Glomerular endothelial cell (primary cell): ENCODE measurements at regions not wholly inside any gene's neighbourhood (a gene's known extent, or its start where the extent isn't known, plus 50 kb on each side); places are given as distances from the start of the nearest gene placed in this dataset.

ENCODE experiments used
- DNase-seq: peaks from one replicate; pipeline ENCODE4 v3.0.0-alpha.2; 2011; ENCODE audit warnings: low read depth, low spot score; ENCODE audit errors: extremely low read depth

DNA sequence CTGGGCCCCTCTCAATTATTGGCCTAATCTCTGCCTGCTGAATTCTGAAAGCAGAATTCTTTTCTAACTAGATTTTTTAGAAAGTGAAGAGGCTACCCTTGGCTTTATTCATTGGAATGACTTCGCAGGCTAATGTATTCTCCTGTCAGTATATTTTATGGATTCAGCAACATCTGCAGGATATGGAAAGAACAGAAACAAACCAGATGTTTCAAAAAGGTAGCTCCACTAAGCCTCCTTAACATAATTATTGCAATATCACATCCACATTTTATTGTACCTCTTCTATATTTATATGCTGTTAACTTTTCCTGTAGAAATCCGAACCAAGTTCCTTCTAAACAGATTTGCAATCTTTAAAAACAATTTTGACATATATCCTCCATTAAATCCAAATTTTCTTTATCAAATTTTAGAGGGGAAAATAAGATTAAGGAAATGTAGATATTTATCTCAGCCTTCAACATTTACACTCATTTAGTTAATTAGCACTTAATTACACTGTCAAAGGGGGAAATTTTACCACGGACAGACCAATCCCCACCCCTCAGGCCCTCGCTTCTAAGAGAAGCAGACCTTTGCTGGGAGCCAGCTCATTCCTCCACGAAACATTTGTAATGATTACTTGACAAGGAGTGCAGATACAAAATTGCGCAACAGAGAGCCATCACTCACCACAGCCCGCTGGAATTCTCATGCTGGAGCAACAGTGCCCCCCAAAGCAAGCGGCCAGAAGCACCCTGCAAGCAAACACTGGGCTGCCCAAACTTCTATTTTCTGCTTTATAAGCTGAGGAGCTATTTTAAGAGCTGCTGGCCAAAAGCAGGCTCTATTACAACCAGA is 253.4 kb downstream of the ETAA1 start:
- no peak for DNase-seq

DNA sequence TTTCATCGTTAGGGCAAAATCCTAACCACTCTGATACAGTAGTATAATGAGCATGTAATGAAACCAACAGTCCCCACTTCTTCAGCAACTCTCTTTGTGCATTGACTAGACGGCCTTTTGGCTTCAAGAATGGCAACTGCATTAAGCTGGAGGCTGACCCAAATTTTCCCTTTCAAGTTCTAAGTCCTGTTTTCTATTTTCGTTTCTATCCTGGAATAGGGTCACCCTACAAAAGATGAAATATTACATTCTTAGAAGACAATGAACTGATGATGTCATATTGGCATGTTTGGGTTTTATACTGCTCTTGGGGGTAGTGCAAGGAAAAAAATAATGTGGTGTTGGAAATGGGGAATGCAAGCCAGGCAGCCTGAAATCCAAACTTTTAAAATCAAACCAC is 254.4 kb downstream of the ETAA1 start:
- DNase-seq: no peak

DNA sequence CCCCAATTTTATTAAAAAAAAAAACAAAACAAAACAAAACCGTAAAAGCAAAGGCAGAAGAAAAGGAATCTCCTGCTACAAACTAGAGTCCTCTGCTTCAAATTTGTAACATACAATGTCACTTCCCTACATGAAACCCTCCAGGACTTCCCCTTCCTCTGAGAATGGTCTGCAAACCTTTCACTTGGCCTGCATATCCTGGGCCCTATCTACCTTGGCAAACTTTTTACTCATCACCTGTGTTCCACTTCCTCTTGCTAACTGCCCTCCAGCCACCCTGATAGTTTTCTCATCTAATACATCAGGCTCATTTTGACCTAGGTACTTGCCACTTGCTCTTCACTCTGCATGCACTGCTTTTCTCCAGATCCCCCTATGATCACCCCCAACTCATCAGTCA is 255.5 kb downstream of the ETAA1 start:
- no peak for DNase-seq

DNA sequence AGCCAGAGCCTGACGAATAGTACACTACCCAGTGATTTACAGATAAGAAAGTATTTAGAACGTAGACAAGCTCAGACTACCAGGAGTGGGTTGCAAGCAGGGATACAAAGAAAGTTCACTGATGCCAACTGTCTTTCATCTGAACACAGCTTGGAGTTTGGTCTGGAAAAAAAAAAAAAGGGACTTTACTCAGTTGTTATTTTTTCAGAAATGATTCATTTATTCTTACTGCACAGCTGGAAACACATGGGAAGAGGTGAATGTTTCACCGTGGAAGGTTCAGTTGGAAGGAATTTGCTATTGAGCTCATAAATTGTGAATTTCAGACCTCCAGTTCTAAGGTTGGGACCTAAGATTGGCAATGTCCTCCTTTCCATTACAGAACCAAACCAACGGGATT is 259.7 kb downstream of the ETAA1 start:
- no peak for DNase-seq

DNA sequence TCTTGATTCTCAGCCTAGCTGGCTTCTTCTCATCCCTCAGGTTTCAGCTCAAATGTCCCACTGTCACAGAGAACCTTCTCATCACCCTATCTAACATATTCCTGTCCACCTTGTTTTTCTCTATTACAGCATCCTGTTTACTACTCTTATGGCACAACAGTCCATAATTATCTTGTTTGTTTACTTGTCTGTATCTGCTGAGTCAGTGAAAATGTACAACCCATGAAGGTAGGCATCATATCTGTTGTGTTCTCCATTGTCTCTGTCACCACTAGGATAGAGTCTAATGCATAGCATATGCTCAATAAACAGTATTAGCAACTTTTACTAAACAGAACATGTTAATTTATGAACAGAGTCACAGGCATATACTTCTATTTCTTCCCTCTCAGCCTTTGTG is 261.7 kb downstream of the ETAA1 start:
- DNase-seq: no peak

DNA sequence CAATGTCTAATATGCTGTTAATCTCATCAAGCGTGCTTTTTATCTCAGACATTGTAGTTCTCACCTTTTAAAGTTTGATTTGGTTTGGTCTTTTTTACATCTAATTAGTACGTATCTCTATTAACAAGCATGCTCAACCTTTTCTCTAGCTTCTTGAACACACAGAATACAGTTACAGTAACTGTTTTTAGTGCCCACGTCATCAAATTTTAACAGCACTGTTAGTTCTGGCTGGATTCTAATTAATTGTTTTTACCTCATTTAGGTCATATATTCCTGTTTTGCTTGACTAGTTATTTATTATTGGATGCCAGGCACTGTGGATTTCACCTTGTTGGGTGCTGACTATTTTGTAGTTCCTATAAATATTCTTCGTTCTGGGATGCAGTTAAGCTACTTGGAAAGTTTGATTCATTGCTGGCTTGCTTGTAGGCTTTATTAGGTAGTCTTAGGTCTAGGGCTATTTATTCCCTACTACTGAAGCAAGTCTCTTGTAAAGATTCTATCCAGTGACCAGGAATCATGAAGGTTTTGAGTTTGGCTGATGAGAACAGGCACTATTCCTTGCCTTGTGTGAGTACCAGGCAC is 263.0 kb downstream of the ETAA1 start:
- no peak for DNase-seq

DNA sequence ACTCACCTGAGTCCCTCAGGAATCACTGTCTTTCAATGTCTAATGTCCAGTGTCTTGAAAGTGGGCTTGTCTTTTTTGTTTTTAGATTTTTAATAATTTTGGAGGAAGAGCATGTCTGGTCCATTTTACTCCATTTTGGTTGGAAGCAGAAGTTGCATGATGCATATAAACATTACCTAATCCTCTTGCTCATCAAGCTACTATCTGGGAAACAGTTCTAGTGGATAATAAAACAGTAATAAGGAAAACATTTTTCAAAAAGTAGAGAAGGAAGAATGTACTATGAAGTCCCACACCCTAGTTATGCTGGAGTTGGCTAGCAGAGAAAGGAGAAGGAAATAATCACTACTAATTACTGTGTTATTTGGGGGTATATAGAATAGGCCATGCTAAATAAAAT is 263.7 kb downstream of the ETAA1 start:
- DNase-seq: no peak

DNA sequence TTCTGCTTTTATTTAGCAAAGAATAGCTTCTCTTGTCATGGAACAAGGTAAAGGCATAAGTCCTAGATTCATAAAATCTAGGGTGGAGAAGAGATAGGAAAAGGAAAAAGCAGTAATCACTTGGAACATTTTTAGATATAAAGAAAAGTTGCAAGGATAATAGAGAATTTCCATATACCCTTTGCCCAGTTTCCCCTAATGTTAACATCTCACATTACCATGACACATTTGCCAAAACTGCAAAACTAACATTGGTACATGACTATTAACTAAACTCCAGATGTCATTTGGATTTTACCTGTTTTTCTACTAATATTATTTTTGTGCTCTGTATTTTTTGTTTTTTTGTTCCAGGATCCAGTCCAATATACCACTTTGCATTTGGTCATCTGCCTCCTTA is 265.1 kb downstream of the ETAA1 start:
- DNase-seq: no peak

DNA sequence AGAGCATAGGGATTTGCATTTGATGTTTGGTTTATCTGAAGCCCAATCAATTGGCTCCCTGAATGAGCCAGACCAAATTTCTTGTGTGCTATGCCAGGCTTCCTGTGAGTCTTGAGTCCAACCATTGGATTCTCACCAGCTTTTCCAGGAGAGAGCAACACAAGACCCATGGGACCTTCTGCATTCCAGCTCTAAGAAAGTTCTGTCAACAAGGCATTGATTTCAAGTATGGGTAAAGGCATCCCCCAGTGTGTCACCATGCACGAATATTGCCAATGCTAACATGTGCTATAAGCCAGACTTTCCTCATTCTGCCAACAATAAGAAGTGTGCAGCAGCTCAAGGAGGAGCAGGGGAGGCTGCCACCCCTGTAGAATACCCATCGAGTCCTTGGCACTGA is 266.6 kb downstream of the ETAA1 start:
- DNase-seq: no peak

DNA sequence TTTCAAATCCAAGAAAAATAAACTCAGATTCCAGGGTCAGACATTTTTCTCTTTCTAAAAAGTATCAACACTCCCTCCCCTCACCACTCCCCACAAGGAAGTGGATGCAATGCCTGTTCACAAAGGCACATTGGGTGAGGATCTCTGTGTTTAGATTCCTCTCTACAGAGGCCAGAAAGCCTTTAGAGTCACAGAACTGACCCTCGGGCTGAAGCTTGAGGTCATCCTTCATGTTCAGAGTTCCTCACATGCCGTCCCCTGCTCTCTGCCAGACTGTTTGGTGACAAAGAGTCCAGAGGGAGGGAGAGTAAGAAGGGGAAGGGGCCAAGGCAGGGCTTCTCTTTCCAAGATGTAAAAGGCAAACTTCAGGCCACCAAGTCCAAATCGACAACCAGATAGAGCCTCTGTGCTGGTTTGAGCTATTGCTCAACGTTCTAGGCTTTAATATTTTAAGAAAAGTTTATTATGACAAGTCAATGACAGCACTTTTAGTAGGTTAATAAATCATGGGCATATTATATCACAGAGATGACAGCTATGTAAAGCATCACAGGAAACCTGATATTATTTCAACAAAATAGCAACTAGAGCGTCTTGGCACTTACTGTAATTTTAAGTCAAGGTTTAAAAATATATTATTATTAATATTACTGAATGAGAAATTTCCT is 269.4 kb downstream of the ETAA1 start:
- no peak for DNase-seq

DNA sequence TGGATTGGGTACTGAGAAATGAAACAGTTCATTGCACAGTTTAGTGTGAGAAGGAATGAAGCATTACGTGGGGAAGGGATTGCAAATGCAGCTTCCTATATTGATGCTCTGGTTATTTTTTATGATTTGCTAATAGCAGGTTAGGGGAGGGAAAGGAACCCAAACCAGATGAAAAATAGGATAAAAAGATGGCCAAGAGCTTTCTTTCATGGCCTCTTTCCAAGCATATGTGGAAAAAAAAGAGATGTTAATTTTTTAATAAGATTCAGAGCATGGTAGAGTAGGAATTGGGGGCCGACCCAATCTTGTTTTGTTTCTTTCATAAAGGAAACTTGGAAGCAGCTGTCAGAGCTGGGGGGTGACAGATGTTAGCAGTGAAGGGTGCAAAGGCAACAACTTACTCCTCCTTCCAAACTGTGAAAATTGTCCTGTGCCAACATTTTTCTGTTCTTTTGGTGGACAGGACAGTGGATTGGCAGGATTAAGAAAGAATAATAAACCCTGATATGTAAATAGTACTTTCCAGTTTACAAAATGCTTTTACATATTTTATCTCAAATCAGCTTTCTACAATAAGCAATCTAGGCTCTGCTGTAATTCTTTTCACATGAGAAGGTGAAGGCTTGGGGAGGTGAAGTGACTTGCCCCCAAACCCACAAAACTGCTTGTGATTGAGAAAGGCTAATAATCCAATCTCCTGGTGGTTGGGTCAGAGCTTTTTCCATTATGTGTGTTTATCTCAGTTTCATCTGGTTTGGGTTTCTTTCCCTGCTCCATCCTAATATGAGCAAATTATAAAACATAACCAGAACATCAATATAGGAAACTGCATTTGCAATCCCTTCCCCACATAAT is 270.1 kb downstream of the ETAA1 start:
- DNase-seq: no peak

DNA sequence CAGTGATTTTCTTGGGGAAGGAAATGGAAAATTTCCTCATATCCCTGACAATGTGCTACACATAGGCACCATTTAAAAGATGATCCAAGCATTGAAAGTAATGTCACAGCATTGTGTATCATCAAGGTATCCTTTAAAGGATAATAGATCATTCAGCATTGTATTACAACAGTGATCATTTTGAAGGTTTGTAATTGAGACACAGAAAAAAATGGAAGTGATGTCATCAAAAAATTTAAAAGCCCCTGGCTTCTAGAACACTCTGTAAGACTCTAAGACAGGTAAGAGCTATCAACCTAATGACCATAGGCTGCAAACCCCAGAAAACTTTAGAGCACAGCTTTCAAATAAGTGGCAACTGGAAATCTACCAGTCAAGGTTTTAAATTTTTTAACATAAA is 271.4 kb downstream of the ETAA1 start:
- DNase-seq: no peak

DNA sequence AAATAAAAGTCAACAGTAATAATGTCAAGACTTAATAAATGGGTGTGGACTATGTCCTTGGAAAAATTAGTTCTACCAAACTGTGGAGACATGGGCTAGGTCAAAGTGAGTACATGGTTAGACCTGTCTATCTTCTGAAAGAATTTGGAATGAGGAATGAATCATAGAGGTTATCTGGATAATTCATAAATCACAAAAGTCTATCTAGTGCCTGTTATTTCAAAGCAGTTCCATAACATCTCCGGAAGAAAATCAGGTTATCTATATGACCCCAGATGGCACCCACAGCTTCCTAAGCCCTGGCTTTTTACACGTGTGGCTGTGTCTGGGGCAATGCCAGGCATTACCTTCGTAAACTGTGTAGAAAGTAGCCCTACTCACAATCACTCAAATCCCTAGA is 272.0 kb downstream of the ETAA1 start:
- DNase-seq: no peak

DNA sequence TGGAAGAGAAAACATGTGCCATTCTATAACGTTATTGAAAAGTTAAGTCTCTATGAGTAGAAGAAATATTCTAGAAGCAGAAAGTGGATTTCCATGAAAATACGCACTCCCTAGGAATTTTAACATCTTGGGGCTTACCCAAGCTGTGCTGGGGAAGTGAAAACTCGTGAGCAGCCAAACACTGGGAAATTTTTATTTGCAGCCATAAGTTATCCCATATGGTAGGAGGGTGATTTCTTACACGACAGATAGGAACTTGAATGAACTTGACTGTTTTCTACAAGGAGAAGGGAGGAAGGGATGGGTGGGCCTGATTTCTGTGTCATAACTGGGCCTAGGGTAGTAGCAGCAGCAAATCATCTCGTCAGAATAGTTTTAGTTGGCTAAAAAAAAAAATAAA is 272.6 kb downstream of the ETAA1 start:
- DNase-seq: no peak

DNA sequence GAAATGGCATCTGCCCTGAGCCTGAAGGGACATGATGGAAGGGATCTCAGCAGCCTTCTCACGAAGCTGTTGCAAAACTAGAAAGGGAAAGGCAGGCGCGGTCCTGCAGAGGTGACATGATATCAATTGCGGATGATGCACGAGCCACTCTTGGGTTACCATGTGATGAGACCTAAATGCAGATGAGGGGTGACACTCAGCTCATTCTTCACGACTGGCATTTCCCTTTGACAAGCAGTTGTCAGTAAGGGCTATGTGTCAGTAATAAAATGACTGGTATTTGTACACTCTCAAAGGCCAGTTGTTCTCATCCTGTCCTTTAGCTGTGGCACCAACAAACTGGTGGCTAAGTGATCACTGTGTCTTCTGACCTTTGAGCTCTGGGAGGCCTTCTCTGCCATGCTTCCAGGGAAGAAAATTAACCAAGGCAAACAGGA is 273.6 kb downstream of the ETAA1 start:
- no peak for DNase-seq

DNA sequence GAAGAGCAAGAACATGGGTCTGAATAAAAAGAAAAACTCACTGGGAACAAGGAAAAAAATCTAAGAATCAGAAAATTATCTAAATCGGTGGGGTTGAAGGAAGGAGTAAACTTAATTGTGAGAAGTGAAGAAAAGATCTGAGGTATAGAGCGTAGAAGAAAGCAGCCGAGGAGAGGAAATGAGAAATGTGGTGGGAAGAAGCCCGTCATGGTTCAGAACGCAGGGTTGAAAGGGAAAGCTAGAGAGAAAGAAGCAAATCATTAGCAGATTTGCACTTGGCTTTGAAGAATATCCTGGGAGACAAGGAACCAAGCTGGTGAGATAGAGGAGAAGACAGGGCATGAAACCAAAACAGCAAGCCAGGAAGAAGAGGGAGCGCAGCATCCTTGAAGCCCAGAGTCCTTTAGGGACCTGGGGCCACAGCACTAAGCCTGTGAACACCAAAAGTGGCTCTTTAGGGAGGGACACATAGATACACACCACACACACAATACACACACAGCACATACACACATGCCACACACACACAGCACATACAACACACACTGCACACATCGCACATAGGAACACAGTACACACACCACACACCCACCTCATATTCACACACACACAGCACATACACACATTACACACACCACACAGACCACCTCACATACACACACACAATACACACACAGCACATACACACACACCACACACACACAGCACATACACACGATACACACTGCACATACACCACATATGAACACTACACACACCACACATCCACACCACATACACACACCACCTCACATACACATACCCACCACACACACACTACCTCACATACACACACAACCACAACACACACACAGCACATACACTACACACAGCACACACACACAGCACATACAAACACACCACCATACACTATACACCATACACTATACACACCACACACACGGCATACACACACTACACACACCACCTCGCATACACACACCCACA is 274.6 kb downstream of the ETAA1 start:
- DNase-seq: no peak

DNA sequence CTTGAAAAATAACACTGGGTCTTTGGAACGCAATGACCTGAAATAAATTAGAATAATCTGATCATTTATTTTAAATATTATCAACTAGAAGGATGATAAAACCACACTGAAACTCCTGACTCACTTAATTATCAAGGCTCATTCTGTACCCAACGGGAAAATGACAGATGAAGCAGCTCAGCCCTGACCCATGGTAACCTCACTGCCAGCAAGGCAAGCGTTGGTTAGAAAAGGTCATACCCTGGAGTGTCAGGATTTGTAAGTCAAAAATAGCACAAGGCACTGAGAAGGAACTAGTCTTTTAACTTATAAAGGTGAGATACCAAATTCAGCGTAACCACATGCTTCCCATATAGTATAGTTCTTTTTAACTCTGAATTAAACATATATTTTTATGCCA is 277.5 kb downstream of the ETAA1 start:
- no peak for DNase-seq

DNA sequence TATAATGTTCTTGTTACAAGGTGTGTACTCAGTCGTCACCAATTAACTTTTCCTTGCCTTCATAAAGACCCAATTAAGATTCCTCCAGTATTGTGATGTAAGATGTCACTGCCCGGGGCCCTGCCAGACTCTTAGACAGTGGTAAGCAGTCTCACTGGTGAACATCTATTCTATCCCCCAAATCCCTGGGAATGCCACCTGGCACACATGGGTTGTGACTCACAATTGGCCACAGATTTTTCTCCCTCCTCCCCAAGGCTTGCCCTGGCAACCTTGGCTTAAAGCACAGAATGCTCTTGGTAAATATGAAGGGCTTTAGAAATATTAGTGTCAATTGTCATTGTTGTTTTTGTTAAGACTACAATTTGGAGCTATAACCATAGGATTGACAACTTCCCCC is 287.9 kb downstream of the ETAA1 start:
- no peak for DNase-seq

DNA sequence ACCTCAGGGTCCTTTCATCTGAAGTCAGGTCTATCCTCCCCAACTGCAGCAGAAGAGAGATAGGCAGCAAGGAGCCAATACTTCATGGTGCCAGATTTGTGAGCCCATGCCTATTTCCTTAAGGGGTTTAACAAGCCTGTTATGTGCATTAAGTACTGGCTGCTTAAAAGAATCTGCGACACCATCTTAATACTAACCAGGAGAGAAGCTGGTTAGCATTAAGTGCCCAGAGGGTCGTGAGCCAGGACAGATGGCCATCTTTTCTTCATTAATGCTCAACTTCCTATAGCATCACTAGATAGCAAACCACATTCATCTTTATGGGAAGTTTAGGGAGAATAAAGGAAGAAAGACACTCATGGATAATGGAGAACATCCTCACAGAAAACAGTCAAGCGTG is 289.1 kb downstream of the ETAA1 start:
- no peak for DNase-seq

DNA sequence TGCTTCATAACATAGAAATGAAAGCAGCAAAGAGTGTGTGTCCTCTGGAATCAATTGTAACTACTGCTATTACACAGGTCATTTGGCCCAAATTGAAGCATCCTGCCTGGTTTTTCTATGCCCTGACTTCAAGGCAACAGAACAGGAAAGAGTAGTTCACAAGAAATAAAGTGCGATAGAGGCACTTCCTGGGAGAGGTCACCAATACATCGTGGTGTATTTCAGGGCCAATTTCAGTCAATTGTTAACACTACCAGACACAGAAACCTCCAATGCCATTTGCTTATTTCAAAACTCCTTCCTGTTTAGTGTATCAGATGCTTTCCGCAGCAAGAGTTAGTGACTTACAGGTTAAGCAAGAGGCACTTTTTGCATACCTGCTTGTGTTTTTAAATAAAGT is 292.1 kb downstream of the ETAA1 start:
- no peak for DNase-seq
